Neural progenitor cell (in vitro differentiated cells): ENCODE measurements at regions not wholly inside any gene's neighbourhood (a gene's known extent, or its start where the extent isn't known, plus 50 kb on each side); places are given as distances from the start of the nearest gene placed in this dataset.

Experiments
- EZH2 ChIP-seq: fragments of 200-600 bp; sonication (generic); IDR thresholded peaks from 2 replicates; pipeline ENCODE4 v1.6.1; 2017; ENCODE audit warnings: antibody characterized with exemption, mild to moderate bottlenecking, moderate library complexity
- TF ChIP-seq, protein P1 (sequence below): fragments of 200-600 bp; sonication (generic); IDR thresholded peaks from 2 replicates; pipeline ENCODE4 v1.5.1; 2017; ENCODE audit warnings: antibody characterized with exemption, mild to moderate bottlenecking

DNA sequence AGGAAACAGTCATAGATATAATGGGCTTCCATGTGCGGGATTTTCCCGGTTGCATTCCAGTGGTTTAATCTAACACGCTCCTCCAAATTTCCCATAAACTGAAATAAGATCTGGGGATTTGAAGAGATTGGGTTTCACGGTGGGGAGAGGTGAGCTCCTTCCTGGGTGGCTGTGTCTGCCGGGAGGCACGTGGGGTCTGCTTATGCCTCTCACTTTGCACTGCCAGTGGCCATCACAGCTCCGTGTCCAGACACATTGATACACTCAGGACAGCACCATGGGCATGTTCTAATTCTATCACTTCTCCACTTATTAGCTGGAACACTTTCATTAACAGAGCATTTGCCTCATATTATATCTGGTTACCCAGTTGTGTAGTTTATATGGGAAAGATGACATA lies 73.4 kb downstream of the SOX1 start:
- TF ChIP-seq, protein P1, sequence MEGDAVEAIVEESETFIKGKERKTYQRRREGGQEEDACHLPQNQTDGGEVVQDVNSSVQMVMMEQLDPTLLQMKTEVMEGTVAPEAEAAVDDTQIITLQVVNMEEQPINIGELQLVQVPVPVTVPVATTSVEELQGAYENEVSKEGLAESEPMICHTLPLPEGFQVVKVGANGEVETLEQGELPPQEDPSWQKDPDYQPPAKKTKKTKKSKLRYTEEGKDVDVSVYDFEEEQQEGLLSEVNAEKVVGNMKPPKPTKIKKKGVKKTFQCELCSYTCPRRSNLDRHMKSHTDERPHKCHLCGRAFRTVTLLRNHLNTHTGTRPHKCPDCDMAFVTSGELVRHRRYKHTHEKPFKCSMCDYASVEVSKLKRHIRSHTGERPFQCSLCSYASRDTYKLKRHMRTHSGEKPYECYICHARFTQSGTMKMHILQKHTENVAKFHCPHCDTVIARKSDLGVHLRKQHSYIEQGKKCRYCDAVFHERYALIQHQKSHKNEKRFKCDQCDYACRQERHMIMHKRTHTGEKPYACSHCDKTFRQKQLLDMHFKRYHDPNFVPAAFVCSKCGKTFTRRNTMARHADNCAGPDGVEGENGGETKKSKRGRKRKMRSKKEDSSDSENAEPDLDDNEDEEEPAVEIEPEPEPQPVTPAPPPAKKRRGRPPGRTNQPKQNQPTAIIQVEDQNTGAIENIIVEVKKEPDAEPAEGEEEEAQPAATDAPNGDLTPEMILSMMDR: no peak
- TF ChIP-seq EZH2: no peak
